ENCODE measurements at regions not wholly inside any gene's neighbourhood (a gene's known extent, or its start where the extent isn't known, plus 50 kb on each side); places are given as distances from the start of the nearest gene placed in this dataset.

- Histone ChIP-seq H3K4me3 (ENCODE audit: low read length) (no peak overlapping the region), H3K4me2 (ENCODE audit: low read depth, low read length) (no peak overlapping the region), H3F3A (ENCODE audit: insufficient read depth, low read length) (no peaks in the 10 kb centered on the region), H3K27ac (ENCODE audit: low read length) (no peak overlapping the region), H3K27me3 (replicated peaks; ENCODE audit: insufficient read depth, low read length) (no peaks in the 10 kb centered on the region), H3K9me3 (replicated peaks; ENCODE audit: insufficient read depth, low read length) (no peaks in the 10 kb centered on the region), H3K9me2 (replicated peaks; ENCODE audit: insufficient read depth, low read length) (no peaks in the 10 kb centered on the region), H2AFZ (ENCODE audit: low read length) (no peak overlapping the region), H3K79me2 (ENCODE audit: low read length) (no peaks in the 10 kb centered on the region), H3K36me3 (replicated peaks; ENCODE audit: insufficient read depth, low read length) (no peaks in the 10 kb centered on the region), H3K9ac (ENCODE audit: low read length) (no peak overlapping the region), H4K20me1 (ENCODE audit: insufficient read depth, low read length) (no peaks in the 10 kb centered on the region), H3K4me1 (ENCODE audit: low read length) (no peaks in the 10 kb centered on the region)
- DNase-seq = no peak
- no peak for TF ChIP-seq EZH2 (optimal IDR thresholded peaks at IDR 0.05; ENCODE audit: low read depth, low read length)
- no peak for TF ChIP-seq CTCF (IDR thresholded peaks at IDR 0.05; ENCODE audit: low read length)
- TF ChIP-seq EZH2phosphoT487 (IDR thresholded peaks at IDR 0.05; ENCODE audit: low read length) = no peak
Measured at GRCh38 chr5:83889971-83890745, 169.5 kb upstream of the HAPLN1 start.

DNA sequence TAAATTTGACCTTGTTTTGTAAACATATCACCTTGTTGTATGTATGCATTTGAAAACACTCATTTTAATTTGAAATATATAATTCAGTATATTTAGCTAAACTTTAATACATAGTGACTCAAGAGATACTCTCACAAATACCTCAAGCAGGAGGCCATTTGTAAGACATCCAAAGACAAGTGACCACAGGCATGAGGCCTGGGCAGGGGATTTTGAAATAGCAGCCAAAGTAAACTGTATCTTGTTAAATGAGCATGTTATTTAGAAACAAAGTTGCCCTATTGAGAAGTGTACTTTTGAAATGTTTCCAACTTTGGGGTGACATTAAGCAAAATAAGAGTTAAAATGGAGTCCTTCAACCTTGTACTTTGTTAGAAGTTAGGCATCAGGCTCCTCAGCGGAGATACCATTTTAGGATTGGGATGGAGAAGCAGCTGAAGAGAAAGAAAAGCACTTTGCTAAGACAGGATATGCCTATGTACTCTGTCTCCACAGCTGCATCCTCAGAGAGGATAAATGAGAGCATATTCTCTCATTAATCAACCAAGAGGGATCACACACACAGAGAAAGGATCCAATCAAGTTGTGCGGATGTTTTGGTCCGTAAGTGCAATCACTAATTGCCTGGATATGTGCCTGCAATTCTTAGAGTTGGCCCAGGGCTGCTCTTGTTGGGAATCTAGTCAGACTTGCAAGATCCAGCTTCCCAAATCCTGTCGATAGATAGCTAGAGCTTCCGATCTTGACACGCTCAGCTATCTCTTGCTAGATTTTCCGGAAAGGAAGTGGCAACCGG, 157.5 kb upstream of the HAPLN1 start:
- Histone ChIP-seq H3F3A (ENCODE audit: insufficient read depth, low read length) (no peaks in the 10 kb centered on the region), H3K9me3 (replicated peaks; ENCODE audit: insufficient read depth, low read length) (no peaks in the 10 kb centered on the region), H4K20me1 (ENCODE audit: insufficient read depth, low read length) (no peaks in the 10 kb centered on the region), H3K4me1 (ENCODE audit: low read length) (no peaks in the 10 kb centered on the region), H3K4me2 (ENCODE audit: low read depth, low read length) (no peak overlapping the region), H3K36me3 (replicated peaks; ENCODE audit: insufficient read depth, low read length) (no peaks in the 10 kb centered on the region), H3K9ac (ENCODE audit: low read length) (no peak overlapping the region), H3K27ac (ENCODE audit: low read length) (no peak overlapping the region), H2AFZ (ENCODE audit: low read length) (no peak overlapping the region), H3K27me3 (replicated peaks; ENCODE audit: insufficient read depth, low read length) (no peaks in the 10 kb centered on the region), H3K79me2 (ENCODE audit: low read length) (no peaks in the 10 kb centered on the region), H3K4me3 (ENCODE audit: low read length) (no peak overlapping the region), H3K9me2 (replicated peaks; ENCODE audit: insufficient read depth, low read length) (no peaks in the 10 kb centered on the region)
- no peak for DNase-seq
- no peak for TF ChIP-seq EZH2phosphoT487 (IDR thresholded peaks at IDR 0.05; ENCODE audit: low read length)

DNA sequence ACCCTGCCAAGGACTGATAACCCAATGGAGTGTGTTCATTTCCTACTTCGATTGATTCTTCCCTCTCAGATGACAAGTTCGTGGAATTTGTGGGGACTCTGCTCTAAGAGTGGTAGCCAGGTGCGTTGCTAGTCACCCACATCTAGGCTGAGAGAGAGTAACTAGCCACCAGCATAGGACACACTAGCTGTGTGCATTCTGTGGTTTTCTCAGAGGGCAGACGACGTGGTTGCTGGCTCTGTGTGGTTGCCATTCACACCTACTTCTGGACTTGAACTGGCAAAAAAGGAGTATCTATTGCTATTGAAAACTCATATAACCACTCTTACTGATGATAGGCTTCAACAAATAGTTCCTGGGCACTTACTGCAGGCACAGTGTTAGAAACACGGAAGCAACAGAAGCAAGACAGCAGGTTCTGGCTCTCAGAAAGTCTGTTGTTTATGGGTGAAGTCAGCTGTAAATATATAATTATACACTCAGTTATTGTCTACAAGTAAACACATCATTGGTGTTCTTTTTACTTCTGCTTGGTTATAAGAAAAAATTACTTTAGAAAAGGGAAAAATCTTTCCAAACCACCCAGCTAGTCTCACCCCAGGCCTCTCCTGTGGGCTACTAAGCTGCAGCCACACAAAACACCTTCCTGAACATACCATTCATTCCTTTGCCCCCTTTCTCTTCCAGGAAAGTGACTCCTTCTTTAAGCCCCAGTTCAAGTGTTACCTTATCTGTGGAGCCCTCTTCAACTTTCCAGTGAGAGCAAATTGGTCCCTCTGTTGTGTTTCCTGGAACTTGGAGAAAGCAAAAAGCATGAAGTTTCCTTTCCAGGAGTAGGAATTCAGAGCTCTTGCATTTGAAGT, 151.1 kb upstream of the HAPLN1 start:
- H3K4me3 ChIP-seq (ENCODE audit: low read length) = no peak overlapping the region
- no peaks in the 10 kb centered on the region for H3K9me3 ChIP-seq (replicated peaks; ENCODE audit: insufficient read depth, low read length)
- no peak overlapping the region for H3K27ac ChIP-seq (ENCODE audit: low read length)
- no peaks in the 10 kb centered on the region for H3K27me3 ChIP-seq (replicated peaks; ENCODE audit: insufficient read depth, low read length)
- H3K4me2 ChIP-seq (ENCODE audit: low read depth, low read length) = no peak overlapping the region
- H2AFZ ChIP-seq (ENCODE audit: low read length) = no peak overlapping the region
- H3K36me3 ChIP-seq (replicated peaks; ENCODE audit: insufficient read depth, low read length) = no peaks in the 10 kb centered on the region
- no peak for TF ChIP-seq CTCF (IDR thresholded peaks at IDR 0.05; ENCODE audit: low read length)
- TF ChIP-seq EZH2phosphoT487 (IDR thresholded peaks at IDR 0.05; ENCODE audit: low read length) = no peak
- TF ChIP-seq EZH2 (optimal IDR thresholded peaks at IDR 0.05; ENCODE audit: low read depth, low read length) = no peak
- DNase-seq = no peak
- no peak overlapping the region for H3K9ac ChIP-seq (ENCODE audit: low read length)
- no peaks in the 10 kb centered on the region for H3K79me2 ChIP-seq (ENCODE audit: low read length)
- no peaks in the 10 kb centered on the region for H3K9me2 ChIP-seq (replicated peaks; ENCODE audit: insufficient read depth, low read length)
- no peaks in the 10 kb centered on the region for H4K20me1 ChIP-seq (ENCODE audit: insufficient read depth, low read length)
- H3K4me1 ChIP-seq (ENCODE audit: low read length) = no peaks in the 10 kb centered on the region
- H3F3A ChIP-seq (ENCODE audit: insufficient read depth, low read length) = no peaks in the 10 kb centered on the region
